ENCODE measurements at regions not wholly inside any gene's neighbourhood (a gene's known extent, or its start where the extent isn't known, plus 50 kb on each side); places are given as distances from the start of the nearest gene placed in this dataset.

- DNase-seq = no peak
These were observed 106.0 kb upstream of the ZNF32 start for GRCh38 chr10:43754569-43755260.

GRCh38 chr10:43753397-43754061 lies 104.8 kb upstream of the ZNF32 start:
- no peak for DNase-seq

GRCh38 chr10:43752682-43753081 lies 104.0 kb upstream of the ZNF32 start:
- DNase-seq = no peak

GRCh38 chr10:43751646-43752045 lies 103.0 kb upstream of the ZNF32 start:
- no peak for DNase-seq

GRCh38 chr10:43749940-43750552 lies 101.4 kb upstream of the ZNF32 start:
- no peak for DNase-seq

- no peak for DNase-seq
These were observed 100.5 kb upstream of the ZNF32 start for GRCh38 chr10:43749145-43749576.

GRCh38 chr10:43748560-43748959 lies 99.9 kb upstream of the ZNF32 start:
- DNase-seq = no peak

GRCh38 chr10:43746906-43747305 lies 98.2 kb upstream of the ZNF32 start:
- DNase-seq = no peak

GRCh38 chr10:43739161-43739560 lies 90.5 kb upstream of the ZNF32 start:
- DNase-seq = peak; percentile 20 to 22

- DNase-seq = no peak
These were observed 88.3 kb upstream of the ZNF32 start for GRCh38 chr10:43737003-43737402.

- no peak for DNase-seq
These were observed 87.2 kb upstream of the ZNF32 start for GRCh38 chr10:43735907-43736306.

GRCh38 chr10:43734716-43735115 lies 86.0 kb upstream of the ZNF32 start:
- no peak for DNase-seq

GRCh38 chr10:43731486-43731885 lies 82.8 kb upstream of the ZNF32 start:
- peak; percentile 77 to 84 for DNase-seq

- no peak for DNase-seq
These were observed 79.7 kb upstream of the ZNF32 start for GRCh38 chr10:43728425-43728824.

- no peak for DNase-seq
These were observed 79.3 kb upstream of the ZNF32 start for GRCh38 chr10:43727935-43728334.

- no peak for DNase-seq
These were observed 66.7 kb upstream of the ZNF32 start for GRCh38 chr10:43715334-43715733.

GRCh38 chr10:43712821-43713584 lies 64.3 kb upstream of the ZNF32 start:
- no peak for DNase-seq

- DNase-seq = no peak
These were observed 62.2 kb upstream of the ZNF32 start for GRCh38 chr10:43710772-43711471.

GRCh38 chr10:43708262-43708661 lies 59.6 kb upstream of the ZNF32 start:
- no peak for DNase-seq

- no peak for DNase-seq
These were observed 59.1 kb upstream of the ZNF32 start for GRCh38 chr10:43707770-43708169.

GRCh38 chr10:43706166-43706565 lies 57.5 kb upstream of the ZNF32 start:
- DNase-seq = no peak

- DNase-seq = no peak
These were observed 54.6 kb upstream of the ZNF32 start for GRCh38 chr10:43703286-43703685.

- DNase-seq = no peak
These were observed 54.2 kb upstream of the ZNF32 start for GRCh38 chr10:43702936-43703281.

All from Kasumi-1 (cell line).